K562 (cell line): ENCODE measurements at regions not wholly inside any gene's neighbourhood (a gene's known extent, or its start where the extent isn't known, plus 50 kb on each side); places are given as distances from the start of the nearest gene placed in this dataset.

Experiments
- COPS2 ChIP-seq: fragments of 450-650 bp; conservative IDR thresholded peaks from 2 replicates; pipeline ENCODE4 v1.6.1; 2016; ENCODE audit warnings: mild to moderate bottlenecking, moderate library complexity
- CTBP1 ChIP-seq: fragments of 450-650 bp; IDR thresholded peaks from 2 replicates; pipeline ENCODE4 v1.6.1; 2016; ENCODE audit warnings: borderline replicate concordance
- DLX4 ChIP-seq: fragments of 250-450 bp; sonication (Bioruptor Pico); IDR thresholded peaks from 2 replicates; pipeline ENCODE4 v1.6.1; 2021; ENCODE audit warnings: mild to moderate bottlenecking
- DMBX1 ChIP-seq: fragments of 250-450 bp; sonication (Bioruptor Pico); IDR thresholded peaks from 2 replicates; pipeline ENCODE4 v1.8.0; 2022; ENCODE audit warnings: inconsistent platforms, mild to moderate bottlenecking, moderate library complexity, borderline replicate concordance
- GMEB1 ChIP-seq: fragments of 250-450 bp; sonication (Bioruptor Pico); IDR thresholded peaks from 2 replicates; pipeline ENCODE4 v1.4.0; 2020; ENCODE audit warnings: mild to moderate bottlenecking
- IRF2 ChIP-seq: sonication (generic); formaldehyde crosslinking; IDR thresholded peaks from 2 replicates; pipeline ENCODE4 v1.8.1; 2022; ENCODE audit warnings: mild to moderate bottlenecking, missing genetic modification reagents
- NEUROD1 ChIP-seq: fragments of 150-350 bp; IDR thresholded peaks from 2 replicates; pipeline ENCODE4 v1.6.1; 2014; ENCODE audit warnings: borderline replicate concordance, low read length, low read depth; ENCODE audit not compliant: partially characterized antibody
- RAD21 ChIP-seq, 2 experiments: fragments of 250-450 bp in 1 of 2; fragments of 450-650 bp in 1 of 2; sonication (Bioruptor Pico) in 1 of 2; formaldehyde crosslinking in 1 of 2; IDR thresholded peaks in 1 of 2; conservative IDR thresholded peaks in 1 of 2; 2 replicates each; pipeline versions ENCODE4 v1.4.0 to v1.8.0; 2020 to 2022; ENCODE audit warnings: mild to moderate bottlenecking in 2 of 2, moderate library complexity in 1 of 2
- RFX5 ChIP-seq: IDR thresholded peaks from 2 replicates; pipeline ENCODE4 v1.6.1; 2011; ENCODE audit warnings: low read depth, mild to moderate bottlenecking, improper control_type of control experiment, low read length
- SMAD3 ChIP-seq: fragments of 450-650 bp; formaldehyde crosslinking; conservative IDR thresholded peaks from 2 replicates; pipeline ENCODE4 v1.4.0; 2020; ENCODE audit warnings: mild to moderate bottlenecking
- SREBF2 ChIP-seq: sonication (generic); formaldehyde crosslinking; IDR thresholded peaks from 2 replicates; pipeline ENCODE4 v1.4.0; 2020; ENCODE audit warnings: mild to moderate bottlenecking, missing genetic modification reagents
- TGIF2 ChIP-seq: sonication (generic); formaldehyde crosslinking; IDR thresholded peaks from 2 replicates; pipeline ENCODE4 v1.8.1; 2022; ENCODE audit warnings: mild to moderate bottlenecking, missing genetic modification reagents, moderate library complexity
- TSC22D4 ChIP-seq: fragments of 450-650 bp; IDR thresholded peaks from 2 replicates; pipeline ENCODE4 v1.6.1; 2016; ENCODE audit warnings: missing genetic modification characterization, missing biosample characterization, control low read depth
- ZKSCAN1 ChIP-seq: fragments of 150-350 bp; IDR thresholded peaks from 2 replicates; pipeline ENCODE4 v1.6.1; 2016; ENCODE audit warnings: low read depth, low read length
- ZNF280A ChIP-seq: fragments of 450-650 bp; IDR thresholded peaks from 2 replicates; pipeline ENCODE4 v1.6.1; 2018; ENCODE audit warnings: mild to moderate bottlenecking, low read depth; ENCODE audit not compliant: partially characterized antibody
- TF ChIP-seq, protein P1 (sequence below): sonication (generic); formaldehyde crosslinking; IDR thresholded peaks from 2 replicates; pipeline ENCODE4 v1.8.0; 2022; ENCODE audit warnings: mild to moderate bottlenecking, missing genetic modification reagents
- TF ChIP-seq, protein P2 (sequence below): conservative IDR thresholded peaks from 2 replicates; pipeline ENCODE4 v1.6.1; 2011; ENCODE audit warnings: low read depth, mild to moderate bottlenecking, low read length; ENCODE audit not compliant: control insufficient read depth
- TF ChIP-seq, protein P3 (sequence below): fragments of 250-450 bp; sonication (Bioruptor Pico); IDR thresholded peaks from 2 replicates; pipeline ENCODE4 v1.5.0; 2021; ENCODE audit warnings: mild to moderate bottlenecking, moderate library complexity

DNA sequence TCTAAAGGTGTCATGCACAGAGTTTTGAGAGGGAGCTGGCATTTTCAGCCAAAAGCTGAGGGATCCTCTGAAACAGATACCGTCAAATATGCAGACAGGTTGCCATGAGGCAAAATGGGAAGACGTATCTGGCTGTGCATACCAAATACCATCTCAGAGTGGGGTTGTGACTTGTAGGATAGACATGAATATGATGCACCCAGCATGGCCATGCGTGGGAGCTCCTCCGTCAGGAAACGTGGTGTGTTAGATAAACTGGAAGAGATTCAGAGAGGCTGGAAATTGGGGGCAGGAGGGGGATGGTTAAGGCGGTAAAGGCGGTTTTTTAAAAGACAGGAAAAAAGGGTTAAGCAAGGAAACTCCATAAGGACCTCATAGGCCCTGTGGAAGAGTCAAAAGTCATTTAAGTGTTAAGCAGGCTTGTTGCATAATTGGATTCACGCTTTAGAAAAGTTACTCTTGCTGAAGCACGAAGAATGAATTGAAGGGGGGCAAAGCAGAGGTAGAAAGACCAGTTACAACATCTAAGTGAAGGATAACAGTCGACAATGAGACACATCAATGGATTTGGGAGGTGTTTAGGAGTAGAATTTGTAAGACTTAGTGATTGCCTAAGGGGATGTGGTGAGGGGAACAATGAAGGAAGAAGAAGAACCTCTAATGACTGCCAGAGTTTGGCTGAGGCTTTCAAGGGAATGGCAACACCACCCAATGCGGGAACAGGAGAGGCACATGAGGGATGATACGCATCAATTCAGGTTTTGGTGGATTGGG, 139.6 kb upstream of the CTAGE1 start (continued):
- TF ChIP-seq, protein P1, sequence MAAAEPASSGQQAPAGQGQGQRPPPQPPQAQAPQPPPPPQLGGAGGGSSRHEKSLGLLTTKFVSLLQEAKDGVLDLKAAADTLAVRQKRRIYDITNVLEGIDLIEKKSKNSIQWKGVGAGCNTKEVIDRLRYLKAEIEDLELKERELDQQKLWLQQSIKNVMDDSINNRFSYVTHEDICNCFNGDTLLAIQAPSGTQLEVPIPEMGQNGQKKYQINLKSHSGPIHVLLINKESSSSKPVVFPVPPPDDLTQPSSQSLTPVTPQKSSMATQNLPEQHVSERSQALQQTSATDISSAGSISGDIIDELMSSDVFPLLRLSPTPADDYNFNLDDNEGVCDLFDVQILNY (CRISPR knock-in tag), result no peak
- no peak for TF ChIP-seq DLX4 (CRISPR knock-in tag)
- TF ChIP-seq ZNF280A, result no peak
- TF ChIP-seq NEUROD1, result no peak
- no peak for TF ChIP-seq SMAD3
- TF ChIP-seq IRF2 (CRISPR knock-in tag), result no peak
- no peak for TF ChIP-seq GMEB1 (CRISPR knock-in tag)
- no peak for TF ChIP-seq RFX5
- TF ChIP-seq TGIF2 (CRISPR knock-in tag), result no peak
- TF ChIP-seq ZKSCAN1, result no peak
- TF ChIP-seq, protein P2, sequence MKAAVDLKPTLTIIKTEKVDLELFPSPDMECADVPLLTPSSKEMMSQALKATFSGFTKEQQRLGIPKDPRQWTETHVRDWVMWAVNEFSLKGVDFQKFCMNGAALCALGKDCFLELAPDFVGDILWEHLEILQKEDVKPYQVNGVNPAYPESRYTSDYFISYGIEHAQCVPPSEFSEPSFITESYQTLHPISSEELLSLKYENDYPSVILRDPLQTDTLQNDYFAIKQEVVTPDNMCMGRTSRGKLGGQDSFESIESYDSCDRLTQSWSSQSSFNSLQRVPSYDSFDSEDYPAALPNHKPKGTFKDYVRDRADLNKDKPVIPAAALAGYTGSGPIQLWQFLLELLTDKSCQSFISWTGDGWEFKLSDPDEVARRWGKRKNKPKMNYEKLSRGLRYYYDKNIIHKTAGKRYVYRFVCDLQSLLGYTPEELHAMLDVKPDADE, result no peak
- peak in 1 of 2 experiments; percentile 30; a peak in 2 of 4 replicates for TF ChIP-seq RAD21 (CRISPR knock-in tag; conservative IDR thresholded peaks at IDR 0.05 in 1 of 2, IDR thresholded peaks at IDR 0.05 in 1 of 2)
- no peak for TF ChIP-seq SREBF2 (CRISPR knock-in tag)
- TF ChIP-seq, protein P3, sequence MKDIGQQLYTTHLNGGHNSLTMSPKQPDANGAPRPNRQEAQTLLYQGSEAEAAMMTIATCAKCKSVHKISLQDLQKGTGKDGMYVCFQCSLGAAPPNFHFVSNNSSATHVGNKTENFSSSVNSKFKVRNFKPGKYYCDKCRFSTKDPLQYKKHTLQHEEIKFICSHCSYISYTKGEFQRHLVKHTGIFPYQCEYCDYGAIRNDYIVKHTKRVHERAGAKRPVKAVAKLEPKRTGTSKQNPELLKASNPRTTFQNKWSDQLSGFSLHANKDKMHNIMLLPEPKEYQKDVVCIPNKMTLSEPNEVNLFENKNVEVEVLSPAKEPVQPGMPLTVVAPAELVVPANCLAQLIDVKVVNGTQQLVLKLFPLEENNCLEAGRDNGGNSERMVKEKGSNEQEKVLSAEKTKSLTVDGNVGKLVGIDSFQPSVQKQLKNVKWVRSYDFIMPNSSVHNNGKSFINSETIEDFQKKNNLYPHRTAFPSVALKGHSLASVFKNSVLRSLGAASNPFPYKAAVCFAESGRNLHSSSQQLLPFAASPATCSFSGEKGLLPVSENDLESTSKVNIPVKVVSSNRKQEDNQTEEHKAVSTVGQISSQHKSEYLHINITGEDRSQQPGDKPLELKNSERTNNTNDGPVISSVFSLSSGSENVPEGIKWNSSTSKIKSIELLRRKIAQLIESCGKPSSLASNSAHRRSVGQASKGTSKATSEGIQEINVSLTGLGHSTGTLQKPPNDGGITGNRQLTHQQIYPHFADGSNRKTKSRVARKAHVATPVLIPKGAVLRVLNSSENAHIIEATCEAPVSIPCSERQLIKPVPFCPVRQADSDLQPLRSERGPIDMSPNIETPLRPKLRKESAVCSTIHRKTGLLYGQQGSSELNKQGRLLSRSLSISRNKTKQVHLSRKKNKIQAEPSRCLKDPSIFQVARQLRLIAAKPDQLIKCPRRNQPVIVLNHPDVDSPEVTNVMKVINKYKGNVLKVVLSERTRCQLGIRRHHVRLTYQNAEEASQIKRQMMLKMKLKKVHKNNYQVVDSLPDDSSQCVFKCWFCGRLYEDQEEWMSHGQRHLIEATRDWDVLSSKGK (CRISPR knock-in tag), result no peak
- TF ChIP-seq COPS2, result no peak
- TF ChIP-seq CTBP1, result peak; percentile 80
- peak; percentile 52; the same call in 1 of the 2 replicates for TF ChIP-seq DMBX1 (CRISPR knock-in tag)
- TF ChIP-seq TSC22D4, result no peak
